HG03060 (cell line): ENCODE measurements at regions not wholly inside any gene's neighbourhood (a gene's known extent, or its start where the extent isn't known, plus 50 kb on each side); places are given as distances from the start of the nearest gene placed in this dataset.
"Not testable (repeated sequence)": the region's sequence is repeated elsewhere in the genome, so short reads cannot be mapped to it uniquely, and the experiment has no call there.

Experiments
- ATAC-seq: cut with Tn5 transposase; IDR thresholded peaks from one replicate; pipeline ENCODE4 v1.9.1; 2021; ENCODE audit warnings: low read depth, moderate number of reproducible peaks; ENCODE audit not compliant: unreplicated experiment

- no peak for ATAC-seq
These were observed 62.1 kb downstream of the ZWINT start for GRCh38 chr10:56298941-56299340.

DNA sequence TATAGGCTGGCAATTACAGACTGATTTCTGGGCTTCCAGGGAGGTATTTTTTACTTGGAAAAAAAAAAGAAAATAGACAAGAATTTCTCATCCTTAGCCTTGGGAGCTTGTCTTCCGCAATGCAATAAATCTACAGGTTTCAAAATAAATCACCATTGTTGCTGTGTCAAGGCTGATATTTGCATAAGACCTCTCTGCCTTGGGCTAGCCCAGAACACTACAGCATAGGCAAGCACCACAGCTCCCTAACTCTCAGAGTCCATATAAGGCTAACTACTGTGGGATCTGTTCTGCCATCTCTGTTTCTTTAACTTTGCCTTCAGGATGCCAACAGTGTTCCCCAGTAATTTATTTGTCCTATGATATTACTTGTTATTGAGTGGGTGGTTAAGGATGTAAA is 64.4 kb downstream of the ZWINT start:
- no peak for ATAC-seq

DNA sequence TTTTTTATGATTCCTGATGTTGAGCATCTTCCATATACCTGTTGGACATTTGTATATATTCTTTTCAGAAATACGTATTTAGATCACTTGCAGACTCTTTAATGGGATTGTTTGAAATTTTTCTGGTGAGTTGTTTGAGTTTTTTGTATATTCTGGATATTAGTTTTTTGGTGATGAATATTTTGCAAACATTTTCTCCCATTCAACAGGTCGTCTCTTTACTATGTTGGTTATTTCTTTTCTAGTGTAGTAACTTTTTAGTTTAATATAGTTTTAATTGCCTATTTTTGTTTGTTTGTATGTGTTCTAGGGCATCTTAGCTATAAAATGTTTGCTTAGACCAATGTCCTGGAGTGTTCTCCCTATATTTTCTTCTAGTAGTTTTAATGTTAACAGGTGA is 72.7 kb downstream of the ZWINT start:
- no peak for ATAC-seq

GRCh38 chr10:56286096-56286495 is 75.0 kb downstream of the ZWINT start:
- no peak for ATAC-seq

- no peak for ATAC-seq
These were observed 81.8 kb downstream of the ZWINT start for GRCh38 chr10:56279270-56279669.

DNA sequence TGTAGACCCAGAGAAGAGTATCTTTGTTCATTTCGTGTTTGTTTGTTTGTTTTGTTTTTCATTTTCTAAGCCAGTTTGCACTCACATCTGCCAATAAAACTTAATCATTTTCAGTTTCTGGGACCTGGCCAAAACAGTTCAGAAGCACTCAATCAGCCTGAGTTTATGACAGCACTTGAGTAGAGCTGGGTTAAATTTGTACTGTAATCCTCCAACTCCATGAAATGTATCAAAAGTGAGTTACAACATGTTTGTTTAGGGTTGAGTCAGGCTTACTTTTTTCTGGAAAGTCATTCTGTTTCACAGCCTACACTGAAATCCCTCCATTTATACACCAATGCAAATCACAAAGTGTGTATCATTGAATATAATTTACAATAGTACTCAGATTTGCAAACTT is 91.9 kb downstream of the ZWINT start:
- ATAC-seq = no peak

- no peak for ATAC-seq
These were observed 94.9 kb downstream of the ZWINT start for GRCh38 chr10:56266120-56266519.

GRCh38 chr10:56258991-56259390 is 102.1 kb downstream of the ZWINT start:
- no peak for ATAC-seq

DNA sequence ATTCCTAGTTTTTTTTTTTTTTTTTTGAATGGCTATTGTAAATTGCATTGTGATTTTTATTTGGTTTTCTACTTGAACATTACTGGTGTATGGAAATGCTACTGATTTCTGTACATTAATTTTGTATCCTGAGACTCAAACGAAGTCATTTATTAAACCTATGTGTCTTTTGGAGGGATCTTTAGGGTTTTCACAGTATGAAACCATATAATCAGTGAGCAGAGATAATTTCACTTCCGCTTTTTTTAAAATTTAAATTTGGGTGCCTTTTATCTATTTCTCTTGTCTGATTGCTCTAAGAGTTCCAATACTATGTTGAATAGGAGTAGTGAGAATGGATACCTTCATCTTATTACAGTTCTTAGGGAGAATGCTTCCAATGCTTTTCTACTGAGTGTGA is 102.7 kb downstream of the ZWINT start:
- ATAC-seq = peak; percentile 47

- ATAC-seq = no peak
These were observed 105.8 kb downstream of the ZWINT start for GRCh38 chr10:56255298-56255697.

DNA sequence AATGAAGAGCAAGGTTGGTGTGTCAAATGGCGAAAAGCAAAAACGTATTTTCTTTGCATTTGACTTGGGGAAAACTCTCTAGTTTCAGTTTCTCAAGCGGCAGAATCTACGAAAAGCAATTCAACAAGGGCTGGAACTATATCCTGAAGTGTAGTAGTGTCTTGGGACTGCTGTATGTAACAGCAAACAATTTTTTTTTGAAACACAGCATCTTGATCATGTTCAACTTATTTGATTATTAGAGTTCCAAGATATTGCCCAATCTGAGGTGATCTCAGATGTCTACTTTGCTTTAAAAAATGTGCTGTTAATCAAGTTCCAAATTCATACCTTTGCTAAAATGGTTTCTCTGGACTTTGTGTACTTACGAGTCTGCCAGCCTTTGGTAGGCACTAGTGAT is 120.6 kb downstream of the ZWINT start:
- no peak for ATAC-seq

GRCh38 chr10:56231436-56231835 is 129.6 kb downstream of the ZWINT start:
- no peak for ATAC-seq

DNA sequence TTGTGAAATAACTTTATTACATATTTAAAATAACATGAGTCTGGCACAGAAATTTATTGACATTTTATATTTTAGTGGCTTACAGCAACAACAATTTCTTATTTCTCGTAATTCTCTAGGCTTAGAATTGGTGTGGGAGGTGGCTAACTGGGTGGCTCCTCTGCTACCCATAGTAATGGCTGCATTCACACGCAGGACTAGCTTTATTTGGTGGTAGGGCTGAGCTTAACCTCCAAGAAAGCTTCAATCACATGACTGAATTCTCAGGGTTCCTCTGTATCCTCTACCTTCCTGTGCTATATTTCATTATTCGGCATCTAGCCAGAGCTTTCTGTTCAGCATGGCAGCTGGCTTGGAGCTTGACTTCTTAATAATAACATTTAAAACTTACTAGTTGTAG is 138.8 kb downstream of the ZWINT start:
- no peak for ATAC-seq

- no peak for ATAC-seq
These were observed 148.1 kb downstream of the ZWINT start for GRCh38 chr10:56212951-56213350.

GRCh38 chr10:56181607-56182006 is 179.5 kb downstream of the ZWINT start:
- ATAC-seq = no peak

- no peak for ATAC-seq
These were observed 182.8 kb downstream of the ZWINT start for GRCh38 chr10:56178210-56178609.

DNA sequence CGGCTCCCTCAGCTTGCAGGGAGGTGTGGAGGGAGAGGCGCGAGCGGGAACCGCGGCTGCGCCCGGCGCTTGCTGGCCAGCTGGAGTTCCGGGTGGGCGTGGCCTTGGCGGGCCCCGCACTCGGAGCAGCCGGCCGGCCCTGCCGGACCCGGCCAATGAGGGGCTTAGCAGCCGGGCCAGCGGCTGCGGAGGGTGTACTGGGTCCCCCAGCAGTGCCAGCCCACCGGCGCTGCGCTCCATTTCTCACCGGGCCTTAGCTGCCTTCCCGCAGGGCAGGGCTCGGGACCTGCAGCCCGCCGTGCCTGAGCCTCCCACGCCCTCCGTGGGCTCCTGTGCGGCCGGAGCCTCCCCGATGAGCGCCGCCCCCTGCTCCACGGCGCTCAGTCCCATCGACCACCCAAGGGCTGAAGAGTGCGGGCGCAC is 206.0 kb downstream of the ZWINT start:
- not testable (repeated sequence) for ATAC-seq

- no peak for ATAC-seq
These were observed 214.3 kb downstream of the ZWINT start for GRCh38 chr10:56146806-56147205.

- ATAC-seq = peak; percentile 66
These were observed 218.8 kb downstream of the ZWINT start for GRCh38 chr10:56142092-56142728.

DNA sequence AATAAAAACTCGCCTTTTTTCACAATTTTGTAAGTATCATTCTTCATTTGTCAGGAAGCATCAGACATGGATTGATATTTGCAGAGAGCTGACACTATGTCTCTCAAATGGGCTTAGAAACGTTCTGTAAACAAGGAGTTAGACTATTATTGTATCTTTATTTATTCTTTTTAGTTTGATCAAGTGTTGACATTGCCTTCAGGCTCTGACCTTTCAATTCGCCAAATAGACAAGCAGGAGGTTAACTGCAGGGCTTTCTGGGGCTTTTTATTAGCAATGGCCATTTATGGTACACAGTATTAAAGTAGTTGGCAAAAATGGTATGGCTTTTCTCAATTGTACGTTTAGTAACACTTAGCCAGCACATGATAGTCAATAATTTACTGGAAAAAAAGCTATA is 221.7 kb downstream of the ZWINT start:
- no peak for ATAC-seq

DNA sequence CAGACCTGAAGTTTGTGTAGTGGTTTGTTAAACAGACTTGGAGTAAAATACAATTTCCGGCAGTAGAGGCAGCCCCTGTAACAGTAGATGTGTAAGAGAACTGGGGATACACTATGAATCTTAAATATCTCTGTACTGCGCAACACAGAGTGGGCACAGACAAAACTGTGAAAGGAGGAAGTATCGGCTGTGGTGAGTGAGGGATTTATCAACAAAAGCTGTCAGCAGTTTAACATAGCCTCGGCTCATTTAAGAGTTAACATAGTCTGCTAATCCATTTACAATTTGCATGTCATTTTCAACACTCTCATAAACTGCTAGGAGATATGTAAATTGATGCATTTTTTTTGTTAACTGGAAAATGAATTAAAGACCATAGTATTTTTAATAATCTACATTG is 225.2 kb downstream of the ZWINT start:
- no peak for ATAC-seq

- no peak for ATAC-seq
These were observed 237.8 kb downstream of the ZWINT start for GRCh38 chr10:56123247-56123646.

DNA sequence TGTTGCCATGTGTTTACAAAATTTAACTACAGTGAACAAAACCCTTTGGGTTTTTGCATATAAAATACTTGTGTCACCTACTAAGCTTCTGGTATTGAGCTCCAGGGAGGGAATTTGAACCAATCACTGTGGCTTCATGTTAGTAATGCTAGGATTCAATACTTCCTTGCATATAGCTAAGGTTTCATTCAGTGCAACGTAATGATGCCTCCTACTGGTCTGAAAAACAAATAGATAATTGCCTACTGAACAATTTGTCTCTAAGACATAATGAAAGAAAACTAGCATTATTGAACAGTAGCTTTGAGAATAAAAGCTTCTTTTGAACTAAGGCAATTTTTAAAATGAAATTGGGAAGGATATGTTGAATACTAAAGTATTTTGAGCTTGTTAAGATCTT is 244.4 kb downstream of the ZWINT start:
- no peak for ATAC-seq
